Mesodermal cell (in vitro differentiated cells): ENCODE measurements at regions not wholly inside any gene's neighbourhood (a gene's known extent, or its start where the extent isn't known, plus 50 kb on each side); places are given as distances from the start of the nearest gene placed in this dataset.

ENCODE experiments used
- H3K27ac ChIP-seq: 2 replicates; pipeline ENCODE4 v1.7.0; 2013; ENCODE audit warnings: mild to moderate bottlenecking, low read depth, low read length, moderate library complexity; ENCODE audit not compliant: severe bottlenecking
- H3K36me3 ChIP-seq: 2 replicates; pipeline ENCODE4 v1.7.1; 2013; ENCODE audit warnings: mild to moderate bottlenecking, low read length, moderate library complexity; ENCODE audit not compliant: control insufficient read depth, insufficient read depth
- H3K4me1 ChIP-seq: one replicate; pipeline ENCODE4 v1.7.1; 2013; ENCODE audit warnings: mild to moderate bottlenecking, low read length; ENCODE audit not compliant: insufficient read depth, control insufficient read depth, poor library complexity, severe bottlenecking
- H3K4me3 ChIP-seq: 2 replicates; pipeline ENCODE4 v1.7.0; 2013; ENCODE audit warnings: low read length, control low read depth, mild to moderate bottlenecking; ENCODE audit not compliant: insufficient read depth, poor library complexity, severe bottlenecking; ENCODE audit errors: extremely low read depth
- H3K9me3 ChIP-seq: 2 replicates; pipeline ENCODE4 v1.7.1; 2013; ENCODE audit warnings: mild to moderate bottlenecking, low read length, moderate library complexity; ENCODE audit not compliant: control insufficient read depth
- WGBS, 2 experiments: methylation state at CpG; one replicate each; pipeline ENCODE4 v1.1.5; 2013; ENCODE audit warnings: missing lambda C conversion rate in 2 of 2; ENCODE audit not compliant: insufficient coverage in 2 of 2; 5-methylcytosine and 5-hydroxymethylcytosine counted together

GRCh38 chr13:31957772-31958171 is 73.8 kb upstream of the FRY start:
- no peak overlapping the region for H3K27ac ChIP-seq
- H3K9me3 ChIP-seq: no peaks in the 10 kb centered on the region
- no peaks in the 10 kb centered on the region for H3K4me1 ChIP-seq
- 76 to 100% methylated on average over 2 of the region's 2 CpGs for WGBS, 2 experiments
- H3K4me3 ChIP-seq: no peak overlapping the region
- no peaks in the 10 kb centered on the region for H3K36me3 ChIP-seq

- WGBS, 2 experiments: 82 to 100% methylated on average over 3 of the region's 3 CpGs
- Histone ChIP-seq H3K4me1 (peaks cover 3% of the 10 kb centered on the region), H3K36me3 (no peaks in the 10 kb centered on the region), H3K4me3 (no peak overlapping the region), H3K9me3 (no peaks in the 10 kb centered on the region), H3K27ac (no peak overlapping the region)
These were observed 68.7 kb upstream of the FRY start for GRCh38 chr13:31962731-31963370.

GRCh38 chr13:31963631-31964030 is 67.9 kb upstream of the FRY start:
- Histone ChIP-seq H3K27ac (no peak overlapping the region), H3K4me1 (peaks cover 3% of the 10 kb centered on the region), H3K9me3 (no peaks in the 10 kb centered on the region), H3K36me3 (no peaks in the 10 kb centered on the region), H3K4me3 (no peak overlapping the region)
- no CpG with 5 or more reads among the region's 1 CpG for WGBS, 2 experiments

- H3K27ac ChIP-seq: no peak overlapping the region
- H3K4me1 ChIP-seq: peaks cover 3% of the 10 kb centered on the region
These were observed 67.4 kb upstream of the FRY start for GRCh38 chr13:31964168-31964567.

GRCh38 chr13:31965361-31966066 is 66.1 kb upstream of the FRY start:
- peak overlapping the region; percentile 36 for H3K27ac ChIP-seq
- WGBS, 2 experiments: 100% methylated on average over 1 of the region's 3 CpGs
- H3K4me1 ChIP-seq: peaks cover 3% of the 10 kb centered on the region
- H3K4me3 ChIP-seq: no peak overlapping the region
- no peaks in the 10 kb centered on the region for H3K9me3 ChIP-seq
- no peaks in the 10 kb centered on the region for H3K36me3 ChIP-seq

More at GRCh38 chr13:31964168-31964567, 67.4 kb upstream of the FRY start:
- H3K9me3 ChIP-seq: no peaks in the 10 kb centered on the region
- no peaks in the 10 kb centered on the region for H3K36me3 ChIP-seq
- no CpG with 5 or more reads among the region's 2 CpGs for WGBS, 2 experiments
- no peak overlapping the region for H3K4me3 ChIP-seq

- 67% methylated on average over 1 of the region's 1 CpG; no CpG with 5 or more reads in 1 of the 2 experiments for WGBS, 2 experiments
- H3K27ac ChIP-seq: no peak overlapping the region
These were observed 64.4 kb upstream of the FRY start for GRCh38 chr13:31967155-31967554.

GRCh38 chr13:31968473-31968872 is 63.1 kb upstream of the FRY start:
- 80 to 94% methylated on average over 2 to 3 of the region's 3 CpGs for WGBS, 2 experiments
- Histone ChIP-seq H3K4me3 (no peak overlapping the region), H3K4me1 (no peaks in the 10 kb centered on the region), H3K9me3 (no peaks in the 10 kb centered on the region), H3K27ac (no peak overlapping the region), H3K36me3 (no peaks in the 10 kb centered on the region)

More at GRCh38 chr13:31967155-31967554, 64.4 kb upstream of the FRY start:
- H3K4me1 ChIP-seq: peaks cover 3% of the 10 kb centered on the region
- no peak overlapping the region for H3K4me3 ChIP-seq
- H3K9me3 ChIP-seq: no peaks in the 10 kb centered on the region
- no peaks in the 10 kb centered on the region for H3K36me3 ChIP-seq

- no CpG with 5 or more reads among the region's 3 CpGs for WGBS, 2 experiments
- no peaks in the 10 kb centered on the region for H3K4me1 ChIP-seq
- no peaks in the 10 kb centered on the region for H3K36me3 ChIP-seq
- H3K4me3 ChIP-seq: no peak overlapping the region
- no peak overlapping the region for H3K27ac ChIP-seq
- no peaks in the 10 kb centered on the region for H3K9me3 ChIP-seq
These were observed 61.2 kb upstream of the FRY start for GRCh38 chr13:31970231-31970930.

- H3K36me3 ChIP-seq: no peaks in the 10 kb centered on the region
- H3K27ac ChIP-seq: no peak overlapping the region
- no peaks in the 10 kb centered on the region for H3K9me3 ChIP-seq
- no peak overlapping the region for H3K4me3 ChIP-seq
- 84 to 85% methylated on average over 2 of the region's 2 CpGs for WGBS, 2 experiments
- no peaks in the 10 kb centered on the region for H3K4me1 ChIP-seq
These were observed 59.1 kb upstream of the FRY start for GRCh38 chr13:31972453-31972852.

GRCh38 chr13:31978021-31978420 is 53.6 kb upstream of the FRY start:
- Histone ChIP-seq H3K4me3 (no peak overlapping the region), H3K36me3 (no peaks in the 10 kb centered on the region), H3K4me1 (no peaks in the 10 kb centered on the region), H3K9me3 (no peaks in the 10 kb centered on the region), H3K27ac (no peak overlapping the region)
- WGBS, 2 experiments: 100% methylated on average over 1 of the region's 3 CpGs; no CpG with 5 or more reads in 1 of the 2 experiments
